ENCODE measurements at regions not wholly inside any gene's neighbourhood (a gene's known extent, or its start where the extent isn't known, plus 50 kb on each side); places are given as distances from the start of the nearest gene placed in this dataset.

DNA sequence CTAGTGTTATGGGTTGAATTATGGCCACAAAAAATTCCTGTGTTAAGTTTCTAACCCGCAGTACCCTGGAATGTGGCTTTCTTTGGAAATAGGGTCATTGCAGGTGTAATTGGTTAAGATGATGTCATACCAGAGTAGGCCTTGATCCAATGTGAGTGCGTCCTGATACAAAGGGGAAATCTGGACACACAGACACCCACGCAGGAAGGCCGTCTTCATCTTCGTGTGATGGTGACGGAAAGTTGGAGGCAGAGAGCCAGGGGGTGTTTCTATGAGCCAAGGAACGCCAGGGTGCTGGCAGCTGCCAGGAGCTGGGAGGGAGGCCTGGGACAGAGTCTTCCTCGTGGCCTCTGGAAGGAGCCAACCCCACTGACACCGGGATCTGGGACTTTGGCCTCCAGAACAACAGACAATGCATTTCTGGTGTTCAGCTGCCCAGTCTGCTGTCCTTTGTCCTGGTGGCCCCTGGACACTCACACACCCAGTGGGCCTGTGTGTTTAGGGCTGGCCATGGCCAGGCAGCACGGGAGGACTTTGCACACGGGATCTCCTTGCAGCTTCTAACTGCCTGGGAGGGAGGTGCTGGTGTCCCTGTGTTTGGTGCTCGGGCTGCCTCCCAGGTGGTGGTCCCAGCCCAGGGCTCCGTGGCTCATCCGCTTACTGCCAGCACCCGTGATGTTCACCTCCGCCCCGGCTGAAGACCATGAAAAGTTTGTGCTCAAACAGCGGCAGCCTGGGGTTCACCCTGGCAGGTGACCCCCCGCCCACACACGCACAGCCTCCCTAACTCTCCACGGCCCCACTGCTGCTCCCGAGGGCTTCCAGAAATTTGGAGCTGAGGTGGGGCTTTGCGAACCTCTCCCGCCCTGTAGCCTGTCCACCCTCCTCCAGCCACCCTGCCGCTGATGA, 53.4 kb upstream of the GATA5 start (continued):
- no peak for TF ChIP-seq HOXA9 (CRISPR knock-in tag; IDR thresholded peaks at IDR 0.05; ENCODE audit: borderline replicate concordance)
- TF ChIP-seq FOXP1 (IDR thresholded peaks at IDR 0.05) = no peak
- TF ChIP-seq FOXP1 (CRISPR knock-in tag; IDR thresholded peaks at IDR 0.05) = peak; percentile 19; the same call in 1 of the 2 replicates
- peak; percentile 40; the same call in 1 of the 2 replicates for TF ChIP-seq PHF21A (CRISPR knock-in tag; IDR thresholded peaks at IDR 0.05)
- TF ChIP-seq, protein P1, sequence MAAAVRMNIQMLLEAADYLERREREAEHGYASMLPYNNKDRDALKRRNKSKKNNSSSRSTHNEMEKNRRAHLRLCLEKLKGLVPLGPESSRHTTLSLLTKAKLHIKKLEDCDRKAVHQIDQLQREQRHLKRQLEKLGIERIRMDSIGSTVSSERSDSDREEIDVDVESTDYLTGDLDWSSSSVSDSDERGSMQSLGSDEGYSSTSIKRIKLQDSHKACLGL (CRISPR knock-in tag; IDR thresholded peaks at IDR 0.05) = peak; percentile 11; the same call in 1 of the 2 replicates
- TF ChIP-seq, protein P2, sequence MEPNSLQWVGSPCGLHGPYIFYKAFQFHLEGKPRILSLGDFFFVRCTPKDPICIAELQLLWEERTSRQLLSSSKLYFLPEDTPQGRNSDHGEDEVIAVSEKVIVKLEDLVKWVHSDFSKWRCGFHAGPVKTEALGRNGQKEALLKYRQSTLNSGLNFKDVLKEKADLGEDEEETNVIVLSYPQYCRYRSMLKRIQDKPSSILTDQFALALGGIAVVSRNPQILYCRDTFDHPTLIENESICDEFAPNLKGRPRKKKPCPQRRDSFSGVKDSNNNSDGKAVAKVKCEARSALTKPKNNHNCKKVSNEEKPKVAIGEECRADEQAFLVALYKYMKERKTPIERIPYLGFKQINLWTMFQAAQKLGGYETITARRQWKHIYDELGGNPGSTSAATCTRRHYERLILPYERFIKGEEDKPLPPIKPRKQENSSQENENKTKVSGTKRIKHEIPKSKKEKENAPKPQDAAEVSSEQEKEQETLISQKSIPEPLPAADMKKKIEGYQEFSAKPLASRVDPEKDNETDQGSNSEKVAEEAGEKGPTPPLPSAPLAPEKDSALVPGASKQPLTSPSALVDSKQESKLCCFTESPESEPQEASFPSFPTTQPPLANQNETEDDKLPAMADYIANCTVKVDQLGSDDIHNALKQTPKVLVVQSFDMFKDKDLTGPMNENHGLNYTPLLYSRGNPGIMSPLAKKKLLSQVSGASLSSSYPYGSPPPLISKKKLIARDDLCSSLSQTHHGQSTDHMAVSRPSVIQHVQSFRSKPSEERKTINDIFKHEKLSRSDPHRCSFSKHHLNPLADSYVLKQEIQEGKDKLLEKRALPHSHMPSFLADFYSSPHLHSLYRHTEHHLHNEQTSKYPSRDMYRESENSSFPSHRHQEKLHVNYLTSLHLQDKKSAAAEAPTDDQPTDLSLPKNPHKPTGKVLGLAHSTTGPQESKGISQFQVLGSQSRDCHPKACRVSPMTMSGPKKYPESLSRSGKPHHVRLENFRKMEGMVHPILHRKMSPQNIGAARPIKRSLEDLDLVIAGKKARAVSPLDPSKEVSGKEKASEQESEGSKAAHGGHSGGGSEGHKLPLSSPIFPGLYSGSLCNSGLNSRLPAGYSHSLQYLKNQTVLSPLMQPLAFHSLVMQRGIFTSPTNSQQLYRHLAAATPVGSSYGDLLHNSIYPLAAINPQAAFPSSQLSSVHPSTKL (CRISPR knock-in tag; IDR thresholded peaks at IDR 0.05) = peak; percentile 47; the same call in 1 of the 2 replicates
- TF ChIP-seq, protein P3, sequence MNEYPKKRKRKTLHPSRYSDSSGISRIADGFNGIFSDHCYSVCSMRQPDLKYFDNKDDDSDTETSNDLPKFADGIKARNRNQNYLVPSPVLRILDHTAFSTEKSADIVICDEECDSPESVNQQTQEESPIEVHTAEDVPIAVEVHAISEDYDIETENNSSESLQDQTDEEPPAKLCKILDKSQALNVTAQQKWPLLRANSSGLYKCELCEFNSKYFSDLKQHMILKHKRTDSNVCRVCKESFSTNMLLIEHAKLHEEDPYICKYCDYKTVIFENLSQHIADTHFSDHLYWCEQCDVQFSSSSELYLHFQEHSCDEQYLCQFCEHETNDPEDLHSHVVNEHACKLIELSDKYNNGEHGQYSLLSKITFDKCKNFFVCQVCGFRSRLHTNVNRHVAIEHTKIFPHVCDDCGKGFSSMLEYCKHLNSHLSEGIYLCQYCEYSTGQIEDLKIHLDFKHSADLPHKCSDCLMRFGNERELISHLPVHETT (CRISPR knock-in tag; conservative IDR thresholded peaks at IDR 0.05) = no peak
- peak; percentile 51; the same call in 1 of the 2 replicates for TF ChIP-seq MIER2 (CRISPR knock-in tag; IDR thresholded peaks at IDR 0.05)
- no peak for TF ChIP-seq ZNF589 (CRISPR knock-in tag; conservative IDR thresholded peaks at IDR 0.05)
- TF ChIP-seq NR2F6 (IDR thresholded peaks at IDR 0.05) = peak; percentile 49; the same call in 1 of the 2 replicates
- TF ChIP-seq NR2F6 (CRISPR knock-in tag; IDR thresholded peaks at IDR 0.05) = peak; percentile 61; the same call in 1 of the 2 replicates
- 0 out of 2 replicates have a peak, but pooled peaks have one; percentile 36 for TF ChIP-seq ZNF598 (CRISPR knock-in tag; IDR thresholded peaks at IDR 0.05; ENCODE audit: borderline replicate concordance)
- TF ChIP-seq ZNF556 (CRISPR knock-in tag; IDR thresholded peaks at IDR 0.05; ENCODE audit: borderline replicate concordance) = peak; percentile 66; the same call in 1 of the 2 replicates
- TF ChIP-seq, protein P4, sequence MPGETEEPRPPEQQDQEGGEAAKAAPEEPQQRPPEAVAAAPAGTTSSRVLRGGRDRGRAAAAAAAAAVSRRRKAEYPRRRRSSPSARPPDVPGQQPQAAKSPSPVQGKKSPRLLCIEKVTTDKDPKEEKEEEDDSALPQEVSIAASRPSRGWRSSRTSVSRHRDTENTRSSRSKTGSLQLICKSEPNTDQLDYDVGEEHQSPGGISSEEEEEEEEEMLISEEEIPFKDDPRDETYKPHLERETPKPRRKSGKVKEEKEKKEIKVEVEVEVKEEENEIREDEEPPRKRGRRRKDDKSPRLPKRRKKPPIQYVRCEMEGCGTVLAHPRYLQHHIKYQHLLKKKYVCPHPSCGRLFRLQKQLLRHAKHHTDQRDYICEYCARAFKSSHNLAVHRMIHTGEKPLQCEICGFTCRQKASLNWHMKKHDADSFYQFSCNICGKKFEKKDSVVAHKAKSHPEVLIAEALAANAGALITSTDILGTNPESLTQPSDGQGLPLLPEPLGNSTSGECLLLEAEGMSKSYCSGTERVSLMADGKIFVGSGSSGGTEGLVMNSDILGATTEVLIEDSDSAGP (CRISPR knock-in tag; IDR thresholded peaks at IDR 0.05; ENCODE audit: borderline replicate concordance) = peak; percentile 38; the same call in 1 of the 2 replicates
- TF ChIP-seq ZNF614 (CRISPR knock-in tag; IDR thresholded peaks at IDR 0.05; ENCODE audit: borderline replicate concordance) = no peak
- no peak for TF ChIP-seq ZNF546 (CRISPR knock-in tag; conservative IDR thresholded peaks at IDR 0.05)
- TF ChIP-seq, protein P5, sequence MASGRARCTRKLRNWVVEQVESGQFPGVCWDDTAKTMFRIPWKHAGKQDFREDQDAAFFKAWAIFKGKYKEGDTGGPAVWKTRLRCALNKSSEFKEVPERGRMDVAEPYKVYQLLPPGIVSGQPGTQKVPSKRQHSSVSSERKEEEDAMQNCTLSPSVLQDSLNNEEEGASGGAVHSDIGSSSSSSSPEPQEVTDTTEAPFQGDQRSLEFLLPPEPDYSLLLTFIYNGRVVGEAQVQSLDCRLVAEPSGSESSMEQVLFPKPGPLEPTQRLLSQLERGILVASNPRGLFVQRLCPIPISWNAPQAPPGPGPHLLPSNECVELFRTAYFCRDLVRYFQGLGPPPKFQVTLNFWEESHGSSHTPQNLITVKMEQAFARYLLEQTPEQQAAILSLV (CRISPR knock-in tag; IDR thresholded peaks at IDR 0.05; ENCODE audit: borderline replicate concordance) = peak; percentile 37; the same call in 1 of the 2 replicates
- TF ChIP-seq HHEX (CRISPR knock-in tag; IDR thresholded peaks at IDR 0.05) = 0 out of 2 replicates have a peak, but pooled peaks have one; percentile 57
- TF ChIP-seq ZNF292 (CRISPR knock-in tag; IDR thresholded peaks at IDR 0.05; ENCODE audit: borderline replicate concordance, low read depth) = peak; percentile 83; the same call in 1 of the 2 replicates
- TF ChIP-seq DPF2 (CRISPR knock-in tag; IDR thresholded peaks at IDR 0.05; ENCODE audit: borderline replicate concordance, low read depth) = peak; percentile 69; the same call in 1 of the 2 replicates
- 0 out of 2 replicates have a peak, but pooled peaks have one; percentile 32 for TF ChIP-seq ZNF501 (CRISPR knock-in tag; IDR thresholded peaks at IDR 0.05)

Data from HepG2 (cell line).